Prostate gland (tissue), 2 donors: ENCODE measurements at regions not wholly inside any gene's neighbourhood (a gene's known extent, or its start where the extent isn't known, plus 50 kb on each side); places are given as distances from the start of the nearest gene placed in this dataset.

ENCODE experiments used
- DNase-seq: peaks from one replicate; pipeline ENCODE4 v3.0.0-alpha.2; 2019; ENCODE audit warnings: low spot score
- H3K27ac ChIP-seq, 2 donors: fragments of 200-600 bp; sonication (generic); 2 replicates each; pipeline ENCODE4 v1.5.1; 2017 to 2019
- H3K27me3 ChIP-seq: fragments of 200-600 bp; sonication (generic); replicated peaks from 2 replicates; pipeline ENCODE4 v1.5.1; 2019; ENCODE audit not compliant: insufficient read depth
- H3K36me3 ChIP-seq, 2 donors: fragments of 200-600 bp; sonication (generic); 1 replicate in 1 of 2; 2 replicates in 1 of 2; pipeline versions ENCODE4 v1.5.1 to v1.8.1; 2017 to 2019
- H3K4me1 ChIP-seq: fragments of 200-600 bp; sonication (generic); replicated peaks from 2 replicates; pipeline ENCODE4 v1.5.1; 2019
- H3K4me3 ChIP-seq, 2 donors: fragments of 200-600 bp; sonication (generic); 2 replicates each; pipeline ENCODE4 v1.5.1; 2017 to 2019
- H3K9me3 ChIP-seq: fragments of 200-600 bp; sonication (generic); 2 replicates; pipeline ENCODE4 v1.5.1; 2017
- CTCF ChIP-seq, 4 experiments: fragments of 200-600 bp in 2 of 4; fragments of 450-650 bp in 2 of 4; sonication (generic) in 2 of 4; IDR thresholded peaks; 1 replicate in 3 of 4; 2 replicates in 1 of 4; pipeline ENCODE4 v1.5.1; 2016 to 2019; ENCODE audit warnings: antibody characterized with exemption in 4 of 4, mild to moderate bottlenecking in 2 of 4, moderate library complexity in 2 of 4
- POLR2A ChIP-seq: fragments of 450-650 bp; IDR thresholded peaks from one replicate; pipeline ENCODE4 v1.6.1; 2016; ENCODE audit warnings: antibody characterized with exemption, mild to moderate bottlenecking
- POLR2AphosphoS5 ChIP-seq: sonication (generic); formaldehyde crosslinking; IDR thresholded peaks from one replicate; pipeline ENCODE4 v1.6.1; 2017; ENCODE audit warnings: antibody characterized with exemption
- WGBS: methylation state at CpG from one replicate; pipeline ENCODE4 v1.1.5; 2018; 5-methylcytosine and 5-hydroxymethylcytosine counted together
- intact Hi-C: fragments of 100-400 bp; cut with DNase I; formaldehyde crosslinking; loops from one replicate; pipeline ENCODE4 v1.14.2; 2022

GRCh38 chr4:163591614-163592020 is 97.1 kb downstream of the TMA16 start:
- DNase-seq: no peak
- TF ChIP-seq POLR2A (no peak), CTCF (IDR thresholded peaks at IDR 0.05) (no peak), POLR2AphosphoS5 (no peak)
- intact Hi-C loops: no loop called here
- Histone ChIP-seq H3K4me1 (no peaks in the 10 kb centered on the region), H3K27me3 (no peaks in the 10 kb centered on the region), H3K4me3 (no peak overlapping the region), H3K27ac (no peak overlapping the region), H3K36me3 (no peaks in the 10 kb centered on the region), H3K9me3 (no peaks in the 10 kb centered on the region)
- WGBS: 92% methylated on average over 1 of the region's 1 CpG

DNA sequence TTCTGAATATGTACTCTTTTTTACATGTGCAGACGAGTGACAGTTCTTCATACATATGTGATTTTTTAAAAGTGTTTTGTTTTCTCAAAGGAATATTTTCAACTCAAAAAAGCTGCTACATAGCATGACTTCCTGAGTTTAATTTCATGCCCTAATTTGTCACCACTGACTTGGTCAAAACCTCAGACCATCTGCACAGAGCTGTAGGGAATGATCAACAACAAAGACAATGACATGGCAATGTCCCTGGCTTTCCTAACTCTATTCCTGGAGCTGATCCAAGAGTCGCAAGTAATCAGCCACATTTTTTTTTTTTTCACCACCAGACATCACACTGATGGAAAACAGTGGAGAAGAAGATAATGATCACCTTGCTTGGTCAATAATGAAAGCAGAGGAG is 97.7 kb downstream of the TMA16 start:
- intact Hi-C loops: no loop called here
- WGBS: 54% methylated on average over 2 of the region's 2 CpGs

DNA sequence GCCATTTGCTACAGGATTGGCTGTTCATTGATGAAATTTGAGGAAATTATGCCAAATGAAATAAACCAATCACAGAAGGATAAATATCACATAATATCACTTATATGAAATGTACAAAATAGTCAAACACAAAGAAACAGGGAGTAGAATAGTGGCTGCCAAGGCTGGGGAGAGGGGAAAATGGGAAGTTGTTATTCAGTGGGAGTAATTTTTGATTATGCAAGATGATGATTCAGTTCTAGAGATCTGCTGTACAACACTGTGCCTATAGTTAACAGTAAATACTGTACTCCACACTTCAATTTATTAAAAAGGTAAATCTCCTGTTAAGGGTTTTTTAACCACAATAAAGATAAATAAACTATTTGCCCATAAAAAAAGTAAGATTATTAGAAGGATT is 101.1 kb downstream of the TMA16 start:
- Histone ChIP-seq H3K36me3 (no peaks in the 10 kb centered on the region), H3K9me3 (no peaks in the 10 kb centered on the region), H3K27ac (no peak overlapping the region), H3K27me3 (no peaks in the 10 kb centered on the region), H3K4me3 (no peak overlapping the region), H3K4me1 (no peaks in the 10 kb centered on the region)
- DNase-seq: no peak
- intact Hi-C loops: no loop called here
- TF ChIP-seq POLR2A (no peak), POLR2AphosphoS5 (no peak), CTCF (IDR thresholded peaks at IDR 0.05) (no peak)

More for the DNA sequence above, 97.7 kb downstream of the TMA16 start:
- no peaks in the 10 kb centered on the region for H3K36me3 ChIP-seq
- H3K27me3 ChIP-seq: no peaks in the 10 kb centered on the region
- no peaks in the 10 kb centered on the region for H3K9me3 ChIP-seq
- H3K27ac ChIP-seq: no peak overlapping the region
- no peak for DNase-seq
- no peak overlapping the region for H3K4me3 ChIP-seq
- no peaks in the 10 kb centered on the region for H3K4me1 ChIP-seq
- TF ChIP-seq POLR2AphosphoS5 (no peak), POLR2A (no peak), CTCF (IDR thresholded peaks at IDR 0.05) (no peak)

- DNase-seq: no peak
- Histone ChIP-seq H3K27ac (no peak overlapping the region), H3K4me3 (no peak overlapping the region), H3K4me1 (no peaks in the 10 kb centered on the region), H3K27me3 (no peaks in the 10 kb centered on the region), H3K36me3 (no peaks in the 10 kb centered on the region), H3K9me3 (no peaks in the 10 kb centered on the region)
- TF ChIP-seq POLR2AphosphoS5: no peak
- no peak for TF ChIP-seq POLR2A
- TF ChIP-seq CTCF (IDR thresholded peaks at IDR 0.05): no peak
- 95% methylated on average over 4 of the region's 4 CpGs for WGBS
- intact Hi-C loops: no loop called here
Observed at GRCh38 chr4:163598028-163598427, 103.5 kb downstream of the TMA16 start.

DNA sequence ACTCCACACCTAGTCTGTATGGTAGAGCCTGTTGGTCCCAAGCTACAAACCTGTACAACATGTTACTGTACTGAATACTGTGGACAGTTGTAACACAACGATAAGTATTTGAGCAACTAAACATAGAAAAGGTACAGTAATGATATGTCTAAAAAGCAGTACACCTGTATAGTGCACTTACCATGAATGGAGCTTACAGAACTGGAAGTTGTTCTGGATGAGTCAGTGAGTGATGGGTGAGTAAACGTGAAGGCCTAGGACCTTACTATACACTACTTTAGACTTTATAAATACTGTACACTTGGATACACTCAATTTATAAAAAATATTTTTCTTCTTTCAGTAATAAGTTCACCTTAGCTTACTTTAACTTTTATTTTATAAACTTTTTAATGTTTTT is 104.0 kb downstream of the TMA16 start:
- WGBS: 87% methylated on average over 2 of the region's 2 CpGs
- no peaks in the 10 kb centered on the region for H3K36me3 ChIP-seq
- no peaks in the 10 kb centered on the region for H3K9me3 ChIP-seq
- TF ChIP-seq CTCF (IDR thresholded peaks at IDR 0.05) (no peak), POLR2A (no peak), POLR2AphosphoS5 (no peak)
- no peaks in the 10 kb centered on the region for H3K27me3 ChIP-seq
- H3K4me1 ChIP-seq: no peaks in the 10 kb centered on the region
- no peak for DNase-seq
- no peak overlapping the region for H3K4me3 ChIP-seq
- intact Hi-C loops: no loop called here
- no peak overlapping the region for H3K27ac ChIP-seq
